RWPE2 (cell line): ENCODE measurements at regions not wholly inside any gene's neighbourhood (a gene's known extent, or its start where the extent isn't known, plus 50 kb on each side); places are given as distances from the start of the nearest gene placed in this dataset.

Experiments
- ATAC-seq: fragments of 200-7000 bp; cut with Tn5 transposase; 3 replicates; pipeline ENCODE4 v1.9.1; 2021; ENCODE audit warnings: low read depth
- DNase-seq: peaks from one replicate; pipeline ENCODE4 v3.0.0-alpha.2; 2020; ENCODE audit warnings: low spot score
- H3K27ac ChIP-seq: fragments of 450-650 bp; 2 replicates; pipeline ENCODE4 v1.5.1; 2017; ENCODE audit warnings: mild to moderate bottlenecking; ENCODE audit not compliant: poor library complexity, severe bottlenecking
- H3K27me3 ChIP-seq: fragments of 250-450 bp; sonication (Bioruptor Pico); 2 replicates; pipeline ENCODE4 v1.5.1; 2021; ENCODE audit warnings: mild to moderate bottlenecking, moderate library complexity; ENCODE audit not compliant: insufficient read depth, poor library complexity, severe bottlenecking
- H3K36me3 ChIP-seq: fragments of 250-450 bp; sonication (Bioruptor Pico); 2 replicates; pipeline ENCODE4 v1.5.1; 2020; ENCODE audit warnings: low read depth, mild to moderate bottlenecking, moderate library complexity
- H3K4me1 ChIP-seq: fragments of 250-450 bp; sonication (Bioruptor Pico); 2 replicates; pipeline ENCODE4 v1.5.1; 2021; ENCODE audit warnings: mild to moderate bottlenecking, moderate library complexity; ENCODE audit not compliant: insufficient read depth, poor library complexity, severe bottlenecking
- H3K4me3 ChIP-seq: fragments of 250-450 bp; sonication (Bioruptor Pico); 2 replicates; pipeline ENCODE4 v1.5.1; 2021; ENCODE audit warnings: mild to moderate bottlenecking, moderate library complexity; ENCODE audit not compliant: severe bottlenecking
- H3K9me3 ChIP-seq: fragments of 250-450 bp; sonication (Bioruptor Pico); 2 replicates; pipeline ENCODE4 v1.5.1; 2021; ENCODE audit warnings: mild to moderate bottlenecking, moderate library complexity; ENCODE audit not compliant: severe bottlenecking
- TF ChIP-seq, protein P1 (sequence below): fragments of 450-650 bp; IDR thresholded peaks from one replicate; pipeline ENCODE4 v1.5.1; 2017; ENCODE audit warnings: mild to moderate bottlenecking, moderate library complexity; ENCODE audit not compliant: poor library complexity, severe bottlenecking

DNA sequence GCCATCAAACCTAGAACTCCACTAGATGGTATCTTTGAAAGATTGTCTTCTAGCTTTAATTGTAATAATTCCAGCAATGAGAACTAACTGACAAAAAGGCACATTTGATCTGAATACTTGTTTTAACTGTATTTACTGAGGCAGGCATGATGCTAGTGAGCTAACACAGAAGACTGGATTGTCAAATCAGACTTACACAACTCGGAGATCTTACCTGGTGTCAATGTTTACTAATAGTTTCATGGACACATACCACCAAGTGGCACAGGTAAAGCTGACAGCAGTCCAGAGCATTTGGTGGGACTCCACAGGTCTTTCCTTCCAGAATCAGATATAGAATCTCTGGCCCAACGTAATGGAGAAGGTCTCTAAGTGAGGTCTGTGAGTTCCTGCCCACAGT, 229.9 kb upstream of the BOD1L1 start:
- DNase-seq (no peak), ATAC-seq (no peak)
- Histone ChIP-seq H3K9me3 (no peaks in the 10 kb centered on the region), H3K27ac (no peak overlapping the region), H3K36me3 (no peaks in the 10 kb centered on the region), H3K4me1 (no peaks in the 10 kb centered on the region), H3K4me3 (no peak overlapping the region), H3K27me3 (no peaks in the 10 kb centered on the region)
- TF ChIP-seq, protein P1, sequence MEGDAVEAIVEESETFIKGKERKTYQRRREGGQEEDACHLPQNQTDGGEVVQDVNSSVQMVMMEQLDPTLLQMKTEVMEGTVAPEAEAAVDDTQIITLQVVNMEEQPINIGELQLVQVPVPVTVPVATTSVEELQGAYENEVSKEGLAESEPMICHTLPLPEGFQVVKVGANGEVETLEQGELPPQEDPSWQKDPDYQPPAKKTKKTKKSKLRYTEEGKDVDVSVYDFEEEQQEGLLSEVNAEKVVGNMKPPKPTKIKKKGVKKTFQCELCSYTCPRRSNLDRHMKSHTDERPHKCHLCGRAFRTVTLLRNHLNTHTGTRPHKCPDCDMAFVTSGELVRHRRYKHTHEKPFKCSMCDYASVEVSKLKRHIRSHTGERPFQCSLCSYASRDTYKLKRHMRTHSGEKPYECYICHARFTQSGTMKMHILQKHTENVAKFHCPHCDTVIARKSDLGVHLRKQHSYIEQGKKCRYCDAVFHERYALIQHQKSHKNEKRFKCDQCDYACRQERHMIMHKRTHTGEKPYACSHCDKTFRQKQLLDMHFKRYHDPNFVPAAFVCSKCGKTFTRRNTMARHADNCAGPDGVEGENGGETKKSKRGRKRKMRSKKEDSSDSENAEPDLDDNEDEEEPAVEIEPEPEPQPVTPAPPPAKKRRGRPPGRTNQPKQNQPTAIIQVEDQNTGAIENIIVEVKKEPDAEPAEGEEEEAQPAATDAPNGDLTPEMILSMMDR = no peak

DNA sequence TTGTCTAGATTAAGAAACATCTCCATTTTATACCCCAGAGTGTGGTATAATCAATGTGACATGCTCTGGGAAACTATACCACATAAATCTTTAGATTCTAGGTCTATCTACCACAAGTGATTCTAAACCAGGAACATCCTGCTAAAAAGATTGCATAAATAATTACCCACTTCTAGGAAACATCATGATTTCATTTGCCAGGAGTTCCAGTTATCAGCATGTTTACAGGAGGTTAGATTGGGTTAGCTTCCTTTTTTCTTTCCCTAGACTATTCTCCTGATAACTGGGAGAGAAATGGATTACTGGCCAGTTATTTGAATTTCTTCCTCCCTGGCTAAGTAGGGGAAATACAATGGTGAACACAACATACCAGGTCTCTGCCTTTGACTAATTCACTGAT, 230.3 kb upstream of the BOD1L1 start:
- H3K36me3 ChIP-seq = no peaks in the 10 kb centered on the region
- H3K27me3 ChIP-seq = no peaks in the 10 kb centered on the region
- no peak for ATAC-seq
- H3K4me3 ChIP-seq = no peak overlapping the region
- H3K4me1 ChIP-seq = no peaks in the 10 kb centered on the region
- H3K27ac ChIP-seq = no peak overlapping the region
- no peak for DNase-seq
- no peaks in the 10 kb centered on the region for H3K9me3 ChIP-seq
- TF ChIP-seq, protein P1 = no peak

DNA sequence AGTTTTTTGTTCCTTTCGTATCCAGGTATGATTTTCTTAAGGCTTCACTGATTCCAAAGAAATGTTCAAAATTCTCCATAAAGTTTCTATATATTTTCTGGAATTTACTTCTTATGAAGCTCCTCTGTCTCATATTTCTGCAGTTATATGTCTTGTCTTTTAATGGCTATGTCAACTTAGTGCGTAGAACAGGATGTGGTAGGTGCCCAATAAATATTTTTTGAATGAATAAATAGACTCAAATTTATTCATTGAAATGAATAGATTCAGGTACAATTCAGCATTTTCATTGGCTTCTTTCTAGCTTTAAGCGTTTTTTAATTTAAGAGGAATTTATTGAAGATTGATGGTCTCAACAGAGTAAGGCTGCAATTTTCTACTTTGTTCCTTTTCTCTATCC, 231.9 kb upstream of the BOD1L1 start:
- Histone ChIP-seq H3K36me3 (no peaks in the 10 kb centered on the region), H3K27me3 (no peaks in the 10 kb centered on the region), H3K4me1 (no peaks in the 10 kb centered on the region), H3K27ac (no peak overlapping the region), H3K9me3 (peaks cover 3% of the 10 kb centered on the region), H3K4me3 (no peak overlapping the region)
- no peak for DNase-seq
- no peak for ATAC-seq
- TF ChIP-seq, protein P1 = no peak

DNA sequence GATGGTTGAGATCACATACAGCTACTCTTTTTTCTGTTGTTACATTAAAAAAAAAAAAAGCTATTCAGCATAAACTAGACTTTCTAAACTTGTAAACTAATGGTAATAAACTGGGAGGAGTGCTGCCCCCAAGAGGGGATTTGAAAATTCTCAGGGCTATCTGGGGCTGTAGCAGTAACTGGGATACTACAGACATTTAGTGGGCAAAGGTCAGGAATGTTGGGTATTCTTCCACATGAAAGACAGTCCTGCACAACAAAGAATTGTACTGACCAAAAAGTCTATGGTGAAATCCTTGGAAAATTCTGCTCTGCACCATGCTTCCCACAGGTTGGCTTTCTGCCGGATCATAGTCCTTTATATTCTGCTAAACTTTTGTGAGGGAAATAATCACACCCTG, 232.6 kb upstream of the BOD1L1 start:
- ATAC-seq (no peak), DNase-seq (no peak)
- H3K27me3 ChIP-seq = no peaks in the 10 kb centered on the region
- no peaks in the 10 kb centered on the region for H3K36me3 ChIP-seq
- TF ChIP-seq, protein P1 = peak; percentile 7
- no peak overlapping the region for H3K27ac ChIP-seq
- H3K9me3 ChIP-seq = peaks cover 3% of the 10 kb centered on the region
- H3K4me1 ChIP-seq = no peaks in the 10 kb centered on the region
- no peak overlapping the region for H3K4me3 ChIP-seq

DNA sequence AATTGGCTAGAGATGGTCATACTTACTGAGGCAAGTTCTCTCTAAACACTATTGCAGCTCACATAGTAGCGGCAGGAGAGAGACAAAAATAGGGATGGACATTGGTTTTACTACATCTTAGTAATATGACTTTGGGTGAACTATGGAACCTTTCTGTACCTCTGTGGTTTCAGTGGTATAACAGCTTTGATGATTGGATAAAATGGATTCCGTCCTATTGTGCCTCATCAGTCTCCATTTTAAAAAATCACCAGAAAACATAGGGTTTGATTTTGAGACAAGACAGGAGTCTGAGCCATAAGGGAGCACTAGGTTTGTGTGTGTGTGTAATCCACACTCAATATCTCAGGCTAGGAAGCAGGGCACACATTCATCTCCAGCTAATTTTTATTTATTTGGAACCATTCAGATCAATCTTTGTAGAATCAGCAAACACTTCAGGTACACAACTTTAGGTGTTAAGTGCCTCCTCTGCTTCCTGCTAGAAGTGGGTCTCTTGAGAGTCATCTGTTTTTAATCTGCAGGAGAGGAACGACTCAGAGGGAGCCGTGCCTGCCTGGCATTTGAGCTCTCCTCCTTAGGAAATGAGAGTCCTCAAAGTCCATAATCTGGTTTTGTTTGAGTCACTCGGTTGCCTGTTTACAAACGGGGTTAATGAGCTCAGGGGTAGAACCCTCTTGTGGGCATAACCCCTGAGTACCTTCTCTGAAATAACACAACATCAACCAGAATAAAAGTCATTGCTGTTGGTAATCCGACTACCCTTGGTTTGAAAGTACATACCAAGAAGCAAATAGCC, 238.5 kb upstream of the BOD1L1 start:
- ATAC-seq = no peak

More for the DNA sequence above, 238.5 kb upstream of the BOD1L1 start:
- Histone ChIP-seq H3K4me1 (no peaks in the 10 kb centered on the region), H3K9me3 (peaks cover 3% of the 10 kb centered on the region), H3K27ac (no peak overlapping the region), H3K4me3 (no peak overlapping the region), H3K36me3 (no peaks in the 10 kb centered on the region), H3K27me3 (no peaks in the 10 kb centered on the region)
- no peak for DNase-seq
- TF ChIP-seq, protein P1 = no peak
